IPS DF 4.7 (cell line): ENCODE measurements at regions not wholly inside any gene's neighbourhood (a gene's known extent, or its start where the extent isn't known, plus 50 kb on each side); places are given as distances from the start of the nearest gene placed in this dataset.
"Not testable (repeated sequence)": the region's sequence is repeated elsewhere in the genome, so short reads cannot be mapped to it uniquely, and the experiment has no call there.

ENCODE experiments used
- DNase-seq: peaks from one replicate; pipeline ENCODE4 v3.0.0-alpha.2; 2013; ENCODE audit warnings: low spot score; ENCODE audit errors: extremely low read depth

DNA sequence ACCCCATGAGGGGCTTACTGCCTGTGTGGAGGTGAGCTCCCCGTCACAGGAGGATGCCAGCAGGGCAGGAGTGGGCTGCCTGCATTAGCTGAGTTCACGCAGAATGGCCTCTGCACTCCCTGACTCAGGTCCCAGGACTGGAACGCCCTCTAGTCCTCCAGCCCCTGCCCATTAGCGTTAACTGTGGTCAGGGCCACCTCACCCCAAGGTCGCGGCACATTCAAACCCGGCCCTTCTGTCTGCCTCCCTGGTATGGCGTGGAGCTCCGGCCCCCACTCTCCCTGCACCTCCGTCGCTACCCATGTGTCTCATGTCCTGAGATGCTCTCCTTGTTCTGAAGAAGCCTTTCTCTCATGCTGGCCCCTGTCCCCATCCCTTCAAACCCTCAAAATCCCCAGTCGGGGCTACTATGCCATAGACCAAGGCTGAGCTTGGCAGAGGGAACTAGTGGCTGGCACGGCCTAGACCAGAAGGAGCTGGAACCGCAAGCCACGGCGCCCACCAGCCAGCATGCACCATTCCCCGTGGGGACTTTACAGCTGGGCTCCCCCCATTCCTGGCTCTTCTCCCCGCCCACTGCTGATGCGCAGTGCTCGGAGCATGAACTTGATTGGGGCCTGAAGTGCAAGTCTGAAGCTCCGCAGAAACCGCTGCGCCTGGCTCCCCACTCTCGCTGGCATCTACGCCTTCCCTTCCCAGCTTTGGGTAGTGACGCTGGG is 79.5 kb upstream of the RTL6 start:
- no peak for DNase-seq

DNA sequence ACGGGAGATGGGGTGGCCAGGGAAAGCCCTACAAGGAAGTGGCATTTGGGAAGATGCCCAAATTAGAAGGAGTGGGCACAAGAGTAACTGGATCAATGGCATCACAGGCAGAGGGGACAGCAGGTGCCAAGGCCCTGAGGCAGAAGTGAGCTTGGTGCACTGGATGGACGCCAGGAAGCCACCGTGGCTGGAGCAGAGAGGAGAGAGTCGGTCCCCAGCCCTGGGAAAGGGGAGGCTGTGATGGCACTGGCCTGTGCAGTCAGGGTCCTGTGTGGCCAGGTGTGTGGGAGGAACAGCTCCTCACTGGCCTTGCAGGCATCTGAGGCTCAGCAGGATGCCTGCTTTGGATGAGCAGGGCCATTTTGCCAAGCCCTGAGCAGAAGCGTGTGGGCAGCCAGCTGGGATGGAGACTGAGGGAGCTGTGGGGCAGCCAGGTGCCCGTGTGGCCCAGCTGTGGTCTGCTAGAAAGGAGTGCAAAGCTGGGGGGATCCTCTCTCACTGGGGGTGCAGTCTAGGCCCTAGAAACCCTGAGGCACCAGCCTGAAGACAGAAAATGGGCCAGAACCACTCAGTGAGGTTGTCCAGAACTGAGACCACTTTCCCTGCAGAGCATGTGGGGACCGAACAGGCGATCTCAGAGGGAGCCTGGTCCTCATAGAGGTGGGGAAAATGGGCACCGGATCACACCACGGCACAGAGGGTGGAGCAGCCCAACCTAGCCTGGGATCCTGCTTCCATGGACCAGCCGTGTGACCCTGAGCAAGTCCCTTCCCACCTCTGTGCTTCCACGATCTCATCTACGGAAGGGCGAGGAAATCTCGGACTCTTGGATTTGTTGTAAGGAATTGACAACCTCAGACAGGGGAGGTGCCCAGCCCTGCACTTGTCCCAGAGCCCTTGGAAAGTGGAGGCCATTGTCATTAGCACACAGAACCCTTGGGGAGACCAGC is 78.6 kb upstream of the RTL6 start:
- no peak for DNase-seq

DNA sequence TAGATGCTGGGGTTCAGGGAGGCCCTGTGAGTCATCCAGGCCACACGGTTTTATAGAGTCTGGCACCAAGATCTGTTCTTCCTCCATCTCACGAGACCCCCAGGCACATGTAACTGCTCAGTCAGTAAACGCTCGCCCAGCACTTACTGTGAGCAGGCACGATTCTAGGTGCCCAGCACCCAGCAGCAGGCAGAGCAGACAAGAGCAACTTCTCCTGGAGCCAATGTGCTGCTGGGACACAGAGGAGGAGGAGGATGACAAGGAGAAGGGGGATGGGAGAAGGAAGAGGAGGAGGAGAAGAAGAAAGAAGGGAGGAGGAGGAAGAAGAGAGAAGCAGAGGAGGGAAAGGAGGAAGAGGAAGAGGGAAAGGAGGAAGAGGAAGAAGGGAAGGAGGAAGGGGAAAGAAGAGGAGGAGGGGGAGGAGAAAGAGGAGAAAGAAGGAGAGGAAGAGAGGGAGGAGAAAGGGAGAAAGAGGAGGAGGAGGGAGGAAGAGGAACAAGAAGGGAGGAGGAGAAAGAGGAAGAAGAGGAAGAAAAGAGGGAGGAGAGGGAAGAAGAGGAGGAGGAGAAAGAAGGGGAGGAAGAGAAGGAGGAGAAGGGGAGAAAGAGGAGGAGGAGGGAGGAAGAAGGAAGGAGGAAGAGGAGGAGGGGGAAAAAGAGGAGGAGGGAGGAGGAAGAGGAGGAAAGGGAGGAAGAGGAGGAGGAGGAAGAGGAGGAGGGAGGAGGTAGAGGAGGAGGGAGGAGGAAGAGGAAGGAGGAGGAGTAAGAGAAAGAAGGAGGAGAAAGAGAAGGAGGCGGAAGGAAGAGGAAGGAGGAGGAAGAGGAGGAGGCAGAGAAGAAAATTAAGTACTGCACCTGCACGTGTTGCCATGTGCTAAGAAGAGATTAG is 77.6 kb upstream of the RTL6 start:
- no peak for DNase-seq

DNA sequence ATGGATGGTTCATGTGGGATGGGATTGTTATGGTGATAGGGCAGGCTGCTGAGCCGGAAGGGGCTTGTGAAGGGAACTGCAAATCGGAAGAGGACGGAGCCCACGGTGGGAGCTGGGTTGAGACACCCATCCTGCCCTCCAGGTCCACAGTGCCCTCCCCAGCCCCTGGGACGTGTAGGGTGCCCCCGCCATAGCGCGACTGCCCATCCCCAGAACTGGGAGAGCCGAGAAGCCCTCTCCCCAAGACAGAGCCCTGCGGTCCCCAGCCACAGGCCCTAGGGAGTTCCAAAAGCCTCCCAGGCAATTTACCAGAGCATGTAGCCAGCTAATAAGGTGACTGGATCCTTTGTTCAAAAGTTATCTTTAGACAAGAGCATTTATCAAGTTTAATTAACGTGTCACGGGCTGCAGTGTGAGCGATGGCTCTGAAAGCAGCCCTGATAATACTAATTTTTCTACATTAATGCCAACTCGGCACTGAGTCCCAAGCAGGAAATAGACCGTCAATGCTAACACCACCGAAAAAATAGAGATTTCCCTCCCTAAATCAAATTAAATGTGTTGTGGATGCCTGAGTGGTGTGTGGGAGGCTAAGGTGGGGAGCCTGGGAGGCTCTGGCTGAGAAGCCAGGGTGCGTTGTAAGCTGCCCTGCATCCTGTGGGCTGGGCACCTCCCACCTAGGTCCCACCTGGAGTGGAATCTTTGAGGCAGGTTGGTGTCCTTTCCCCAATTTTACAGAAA is 76.8 kb upstream of the RTL6 start:
- no peak for DNase-seq

DNA sequence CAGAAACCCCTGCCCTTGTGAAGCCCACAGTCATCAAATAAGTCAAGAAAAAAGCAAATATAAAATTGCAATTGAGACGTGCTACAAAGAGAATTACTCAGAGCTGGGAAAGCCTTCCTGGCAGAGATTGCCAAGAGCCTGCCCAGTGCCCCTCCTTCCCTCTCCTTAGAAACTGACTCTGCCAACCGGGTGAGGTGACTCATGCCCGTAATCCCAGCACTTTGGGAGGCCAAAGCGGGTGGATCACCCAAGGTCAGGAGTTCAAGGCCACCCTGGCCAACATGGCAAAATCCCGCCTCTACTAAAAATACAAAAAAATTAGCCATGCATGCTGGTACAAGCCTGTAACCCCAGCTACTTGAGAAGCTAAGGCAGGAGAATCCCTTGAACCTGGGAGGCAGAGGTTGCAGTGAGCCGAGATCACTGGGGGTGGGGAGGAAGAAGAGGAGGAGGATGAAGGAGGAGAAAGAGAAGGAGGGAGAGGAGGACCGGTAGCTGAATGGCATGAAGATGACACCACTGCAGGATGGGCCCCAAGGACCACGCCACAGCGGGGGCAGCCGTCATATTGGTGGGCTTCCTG is 76.1 kb upstream of the RTL6 start:
- DNase-seq = no peak

DNA sequence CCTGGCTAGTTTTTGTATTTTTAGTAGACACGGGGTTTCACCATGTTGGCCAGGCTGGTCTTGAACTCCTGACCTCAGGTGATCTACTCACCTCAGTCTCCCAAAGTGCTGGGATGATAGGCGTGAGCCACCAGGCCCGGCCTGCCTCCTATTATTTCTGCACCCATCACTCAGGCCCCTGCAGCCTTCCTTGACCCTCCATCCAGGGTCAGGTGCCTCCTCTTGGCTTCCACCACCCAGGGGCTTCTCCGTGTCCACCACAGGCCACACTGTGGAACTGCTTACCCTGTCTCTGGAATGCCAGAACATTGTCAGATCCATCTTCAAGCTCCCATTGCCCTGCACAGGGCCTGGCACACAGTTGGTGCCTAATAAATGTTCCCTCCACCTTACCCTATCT is 75.4 kb upstream of the RTL6 start:
- DNase-seq = no peak

DNA sequence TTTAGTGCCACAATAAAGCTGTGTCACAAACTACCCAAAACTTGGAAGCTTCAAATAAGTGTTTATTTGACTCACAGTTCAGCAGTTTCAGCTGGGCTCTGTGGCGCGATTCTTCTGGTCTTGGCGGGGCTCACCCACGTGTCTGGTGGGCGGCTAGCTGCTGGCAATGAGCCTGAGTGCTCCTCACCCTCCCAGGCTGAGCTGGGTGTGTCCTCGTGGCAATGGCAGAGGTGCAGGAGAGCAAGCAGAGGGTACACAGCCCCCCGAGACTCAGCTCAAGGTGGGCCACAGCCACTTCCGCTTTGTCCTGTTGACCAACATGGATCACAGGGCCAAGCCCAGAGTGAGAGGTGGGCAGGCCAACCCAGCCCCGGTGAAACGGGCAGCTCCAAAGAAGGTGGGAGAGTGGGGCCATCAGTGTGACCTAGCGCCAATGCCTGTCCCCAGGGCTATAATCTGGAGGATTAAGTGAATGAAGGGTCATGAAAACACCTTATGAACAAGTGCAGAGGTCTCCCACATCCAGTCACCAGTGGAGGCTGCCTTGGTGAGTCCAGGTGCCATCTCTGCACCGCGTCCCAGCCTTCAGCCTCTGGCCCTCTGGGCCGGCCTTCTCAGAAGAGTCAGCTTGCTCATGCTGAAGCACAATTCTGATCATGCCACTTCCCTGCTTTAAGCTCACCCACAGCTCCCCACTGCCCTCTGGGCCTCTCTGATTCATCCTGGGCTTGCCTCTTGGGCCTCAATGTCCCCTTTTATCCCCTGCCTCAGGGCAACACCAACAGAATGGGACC is 74.6 kb upstream of the RTL6 start:
- no peak for DNase-seq

DNA sequence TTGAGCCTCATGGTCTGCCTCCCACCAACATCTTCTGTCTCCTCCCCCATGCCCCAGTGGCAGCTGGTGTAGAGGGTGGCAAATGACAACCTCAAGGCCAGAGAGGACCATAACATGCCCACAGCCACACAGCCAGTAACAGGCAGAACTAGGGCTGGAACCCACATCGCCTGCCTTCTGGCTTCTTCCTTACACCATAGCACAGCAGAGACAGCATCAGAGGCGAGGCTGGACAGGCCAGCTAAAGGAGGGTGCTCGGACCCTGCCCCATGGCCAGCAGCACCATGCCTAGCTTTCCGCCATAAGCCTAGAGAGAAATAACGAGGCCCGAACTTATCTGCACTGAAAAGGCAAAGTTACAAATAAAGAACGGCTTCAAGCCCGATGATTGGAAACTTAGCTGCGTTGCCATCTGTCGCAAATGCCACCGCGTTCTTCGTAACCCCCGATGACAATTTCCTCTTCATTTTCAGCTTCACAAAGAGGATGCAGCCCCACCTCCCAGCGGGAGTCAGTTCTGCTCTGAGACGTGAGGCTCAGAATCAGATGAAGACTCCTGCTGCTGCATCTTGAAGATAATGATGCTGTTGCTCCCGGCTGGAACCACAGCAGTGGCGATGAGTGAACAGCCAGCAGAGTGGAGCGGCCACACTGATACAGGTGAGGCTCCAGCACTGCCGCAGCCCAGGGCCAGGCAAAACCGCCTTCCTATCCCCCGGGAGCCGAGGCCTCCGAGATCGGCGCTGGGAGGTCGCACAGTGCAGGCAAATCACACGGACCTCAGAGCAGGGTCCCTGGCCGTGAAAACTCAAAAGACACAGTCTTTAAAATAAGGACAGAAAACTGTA is 73.8 kb upstream of the RTL6 start:
- no peak for DNase-seq

DNA sequence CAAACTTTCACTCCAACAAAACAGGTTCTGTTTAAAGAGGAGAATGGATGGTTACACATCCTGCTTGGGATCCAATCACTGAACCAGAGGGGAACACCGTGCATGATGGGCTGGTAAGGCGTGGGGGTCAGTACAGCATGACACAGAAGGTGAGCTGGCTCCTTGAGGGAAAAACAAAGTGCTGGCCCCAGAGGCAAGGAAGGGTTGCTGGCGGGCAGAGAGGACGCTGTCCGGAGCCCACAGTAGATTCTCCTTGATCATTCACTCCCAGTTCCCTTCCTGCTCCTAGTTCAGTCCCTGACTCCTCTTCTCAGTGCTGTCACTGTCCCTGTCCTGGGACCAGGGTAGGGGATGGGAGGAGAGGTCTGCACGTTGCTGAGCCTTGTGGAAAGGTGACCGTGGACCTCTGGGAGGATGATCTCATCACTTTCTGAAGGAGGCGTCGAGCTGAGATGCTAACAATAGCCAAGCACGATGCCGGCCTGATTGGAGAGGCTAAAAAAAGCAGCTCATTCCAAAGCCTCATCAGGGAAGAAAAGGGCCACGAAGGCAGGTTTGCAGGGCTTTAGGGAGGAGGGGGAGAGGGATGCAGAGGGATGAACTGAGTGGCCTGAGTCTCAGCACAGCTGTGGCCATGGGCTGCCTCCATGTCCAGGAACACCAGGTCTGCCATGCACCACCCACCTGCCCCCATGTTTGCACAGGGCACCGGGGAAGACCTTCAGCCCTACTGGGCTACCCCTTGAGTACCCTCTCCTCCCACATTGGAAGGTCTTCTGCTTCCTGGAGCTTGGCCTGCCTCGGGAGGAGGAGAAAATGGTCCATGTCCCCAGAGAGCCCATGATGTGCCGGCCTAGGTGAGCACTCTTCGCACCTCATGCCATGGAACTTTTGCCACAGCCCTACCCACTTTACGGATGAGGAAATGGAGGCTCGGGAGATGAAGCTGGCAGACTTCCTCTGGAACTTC is 72.7 kb upstream of the RTL6 start:
- no peak for DNase-seq

DNA sequence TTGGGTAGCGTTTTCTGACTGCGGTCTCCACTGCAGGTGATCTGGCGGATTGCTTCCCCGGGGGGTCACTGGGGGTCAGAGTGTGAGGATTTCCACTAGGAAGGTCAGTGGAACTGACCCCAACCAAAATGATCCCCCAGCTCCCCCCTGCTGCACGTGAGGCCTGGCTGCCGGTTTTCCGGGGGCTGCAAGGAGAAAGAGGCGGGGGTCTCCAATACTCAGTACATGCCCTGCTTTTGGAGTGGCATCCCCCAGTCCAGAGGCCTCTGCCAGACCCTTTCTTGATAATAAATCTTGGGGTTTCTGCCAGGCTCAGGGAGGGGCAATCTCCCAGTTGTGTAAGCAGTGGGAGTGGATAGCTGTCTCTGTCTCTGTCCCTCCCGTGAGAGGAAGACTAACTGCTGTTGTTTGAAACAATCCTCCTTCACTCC is 71.5 kb upstream of the RTL6 start:
- no peak for DNase-seq

DNA sequence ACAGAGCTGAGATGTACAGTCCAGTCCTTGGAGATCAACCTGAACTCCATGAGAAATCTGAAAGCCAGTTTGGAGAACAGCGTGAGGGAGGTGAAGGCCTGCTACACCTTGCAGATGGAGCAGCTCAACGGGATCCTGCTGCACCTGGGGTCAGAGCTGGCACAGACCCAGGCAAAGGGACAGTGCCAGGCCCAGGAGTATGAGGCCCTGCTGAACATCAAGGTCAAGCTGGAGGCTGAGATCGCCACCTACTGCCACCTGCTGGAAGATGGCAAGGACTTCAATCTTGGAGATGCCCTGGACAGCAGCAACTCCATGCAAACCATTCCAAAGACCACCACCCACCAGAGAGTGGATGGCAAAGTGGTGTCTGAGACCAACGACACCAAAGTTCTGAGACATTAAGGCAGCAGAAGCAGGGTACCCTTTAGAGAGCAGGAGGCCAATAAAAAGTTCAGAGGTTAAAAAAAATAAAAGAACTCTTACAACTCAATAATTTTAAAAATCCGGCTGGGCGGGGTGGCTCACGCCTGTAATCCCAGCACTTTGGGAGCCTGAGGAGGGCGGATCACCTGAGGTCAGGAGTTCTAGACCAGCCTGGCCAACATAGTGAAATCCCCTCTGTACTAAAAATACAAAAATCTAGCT is 69.9 kb upstream of the RTL6 start:
- DNase-seq = no peak

DNA sequence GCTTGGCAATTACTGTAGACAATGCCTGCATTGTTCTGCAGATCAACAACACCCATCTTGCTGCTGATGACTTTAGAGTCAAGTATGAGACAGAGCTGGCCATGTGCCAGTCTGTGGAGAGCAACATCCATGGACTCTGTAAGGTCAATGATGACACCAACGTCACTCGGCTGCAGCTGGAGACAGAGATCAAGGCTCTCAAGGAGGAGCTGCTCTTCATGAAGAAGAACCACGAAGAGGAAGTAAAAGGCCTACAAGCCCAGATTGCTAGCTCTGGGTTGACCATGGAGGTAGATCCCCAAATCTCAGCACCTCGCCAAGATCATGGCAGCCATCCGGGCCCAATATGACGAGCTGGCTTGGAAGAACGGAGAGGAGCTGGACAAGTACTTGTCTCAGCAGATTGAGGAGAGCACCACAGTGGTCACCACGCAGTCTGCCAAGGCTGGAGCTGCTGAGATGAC is 69.4 kb upstream of the RTL6 start:
- DNase-seq = not testable (repeated sequence)

DNA sequence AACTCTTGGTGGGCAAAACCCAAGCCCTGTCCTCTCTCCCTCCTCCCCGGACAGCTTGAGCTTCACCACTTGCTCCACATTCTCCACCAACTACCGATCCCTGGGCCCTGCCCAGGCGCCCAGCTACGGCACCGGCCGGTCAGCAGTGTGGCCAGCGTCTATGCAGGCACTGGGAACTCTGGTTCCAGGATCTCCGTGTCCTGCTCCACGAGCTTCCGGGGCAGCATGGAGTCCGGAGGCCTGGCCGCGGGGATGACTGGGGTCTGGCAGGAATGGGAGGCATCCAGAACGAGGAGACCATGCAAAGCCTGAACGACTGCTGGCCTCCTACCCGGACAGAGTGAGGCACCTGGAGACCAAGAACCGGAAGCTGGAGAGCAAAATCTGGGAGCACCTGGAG is 68.9 kb upstream of the RTL6 start:
- no peak for DNase-seq

DNA sequence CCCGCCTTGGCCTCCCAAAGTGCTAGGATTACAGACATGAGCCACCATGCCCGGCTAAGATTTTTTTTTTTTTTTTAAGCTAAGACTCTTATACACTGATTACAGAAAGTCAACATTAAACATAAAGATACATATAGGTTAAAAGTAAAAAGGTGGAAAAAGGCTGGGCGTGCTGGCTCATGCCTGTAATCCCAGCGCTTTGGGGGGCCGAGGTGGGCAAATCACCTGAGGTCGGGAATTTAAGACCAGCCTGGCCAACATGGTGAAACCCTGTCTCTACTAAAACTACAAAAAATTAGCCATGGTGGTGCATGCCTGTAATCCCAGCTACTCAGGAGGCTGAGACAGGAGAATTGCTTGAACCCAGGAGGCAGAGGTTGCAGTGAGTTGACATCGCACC is 64.6 kb upstream of the RTL6 start:
- DNase-seq = not testable (repeated sequence)

DNA sequence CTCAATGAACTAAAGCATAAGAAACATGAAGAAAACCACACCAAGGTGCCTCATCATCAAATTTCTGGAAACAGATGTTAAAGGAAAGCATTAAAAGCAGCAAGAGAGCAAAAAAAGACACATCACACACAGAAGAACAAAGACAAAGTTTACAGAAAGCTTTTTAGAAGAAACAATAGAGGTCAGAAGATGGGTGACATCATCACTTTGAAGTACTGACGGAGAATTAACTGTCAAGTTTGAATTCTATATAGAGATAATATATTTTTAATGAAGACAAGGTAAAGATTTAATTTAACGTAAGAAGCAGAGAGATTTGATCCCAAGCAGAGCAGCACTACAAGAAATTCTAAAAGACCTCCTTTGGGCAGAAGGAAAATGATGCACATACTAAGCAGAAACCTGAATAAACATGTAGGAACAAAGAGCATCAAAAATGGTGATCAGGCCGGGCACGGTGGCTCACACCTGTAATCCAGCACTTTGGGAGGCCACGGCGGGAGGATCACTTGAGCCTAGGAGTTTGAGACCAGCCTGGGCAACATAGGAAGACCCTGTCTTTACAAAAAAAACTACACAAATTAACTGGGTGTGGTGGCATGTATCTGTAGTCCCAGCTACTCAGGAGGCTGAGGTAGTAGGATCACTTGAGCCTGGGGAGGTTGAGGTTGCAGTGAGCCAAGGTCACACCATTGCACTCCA is 63.3 kb upstream of the RTL6 start:
- no peak for DNase-seq

DNA sequence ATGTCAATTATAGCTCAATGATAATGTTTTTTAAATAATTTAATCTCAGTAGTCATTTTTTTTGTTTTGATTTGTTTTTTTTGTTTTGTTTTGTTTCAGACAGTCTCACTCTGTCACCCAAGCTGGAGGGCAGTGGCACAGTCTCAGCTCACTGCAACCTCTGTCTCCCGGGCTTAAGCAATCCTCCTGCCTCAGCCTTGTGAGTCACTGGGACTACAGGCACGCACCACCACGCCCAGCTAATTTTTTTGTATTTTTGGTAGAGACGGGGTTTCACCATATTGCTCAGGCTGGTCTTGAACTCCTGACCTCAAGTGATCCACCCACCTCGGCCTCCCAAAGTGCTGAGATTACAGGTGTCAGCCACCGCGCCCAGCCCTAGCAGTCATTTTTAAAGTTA is 60.6 kb upstream of the RTL6 start:
- DNase-seq = not testable (repeated sequence)
